ENCODE measurements at regions not wholly inside any gene's neighbourhood (a gene's known extent, or its start where the extent isn't known, plus 50 kb on each side); places are given as distances from the start of the nearest gene placed in this dataset.

- no TSS peak for BruUV-seq (replicated peaks)
- no peaks in the 10 kb centered on the region for H3K27me3 ChIP-seq (ENCODE audit: control insufficient read depth in 1 of 2, insufficient read depth in 2 of 2, low read length in 2 of 2)
- FAIRE-seq: no peak
- no peak overlapping the region for H3K27ac ChIP-seq (ENCODE audit: extremely low read length, insufficient read depth, low read length)
- no peak for DNase-seq (ENCODE audit: low spot score)
- POLR2A ChIA-PET: no interaction called here
- intact Hi-C loops (cut with micrococcal nuclease; ENCODE audit: unreplicated experiment) (no loop called here), in situ Hi-C loops (cut with HindIII; ENCODE audit: extremely low pct_ligation_motif_present, low pct_unique_long_range_greater_than_20kb) (no loop called here)
- 96% methylated on average over 7 of the region's 7 CpGs for WGBS (ENCODE audit: low lambda C conversion rate)
- no peaks in the 10 kb centered on the region for H3K4me1 ChIP-seq (ENCODE audit: insufficient read depth, low read length)
- H3K4me2 ChIP-seq (ENCODE audit: low read depth, low read length): no peak overlapping the region
- peaks cover 0 to 9% of the 10 kb centered on the region in 2 experiments; a peak in 2 of 5 replicates for H3K36me3 ChIP-seq (replicated peaks in 1 of 2; ENCODE audit: control insufficient read depth in 1 of 2, insufficient read depth in 2 of 2, low read length in 2 of 2)
- CTCF ChIA-PET (ENCODE audit: low intra/inter-chr PET ratio, low total read pairs): no interaction called here
- H3K4me3 ChIP-seq (replicated peaks in 1 of 3; ENCODE audit: insufficient read depth in 1 of 3, low read depth in 2 of 3, low read length in 3 of 3): no peak overlapping the region
- no peaks in the 10 kb centered on the region for H4K20me1 ChIP-seq (ENCODE audit: insufficient read depth, low read length)
- no peak overlapping the region for H3K9ac ChIP-seq (ENCODE audit: insufficient read depth, low read depth, low read length)
- H3K79me2 ChIP-seq (ENCODE audit: insufficient read depth, low read length): no peaks in the 10 kb centered on the region
- no peak for ATAC-seq
- TF ChIP-seq ZBTB14 (CRISPR knock-in tag; IDR thresholded peaks at IDR 0.05) (no peak), NR2F2 (IDR thresholded peaks at IDR 0.05; ENCODE audit: borderline replicate concordance, low read depth) (no peak), LCORL (IDR thresholded peaks at IDR 0.05) (no peak), LCORL (CRISPR knock-in tag; IDR thresholded peaks at IDR 0.05) (no peak), ATF3 (CRISPR knock-in tag; IDR thresholded peaks at IDR 0.05) (no peak), ZMYM3 (CRISPR knock-in tag; IDR thresholded peaks at IDR 0.05) (no peak), ZNF207 (IDR thresholded peaks at IDR 0.05; ENCODE audit: borderline replicate concordance) (no peak), SNAPC4 (CRISPR knock-in tag; IDR thresholded peaks at IDR 0.05) (no peak), FOXA3 (CRISPR knock-in tag; IDR thresholded peaks at IDR 0.05) (no peak), ESRRA (CRISPR knock-in tag; IDR thresholded peaks at IDR 0.05; ENCODE audit: low read depth) (no peak), PTBP1 (IDR thresholded peaks at IDR 0.05; ENCODE audit: low read depth, low read length, poor library complexity, severe bottlenecking) (no peak), MAFF (IDR thresholded peaks at IDR 0.05; ENCODE audit: low read depth, low read length) (no peak), TAF15 (IDR thresholded peaks at IDR 0.05; ENCODE audit: low read depth, low read length, poor library complexity, severe bottlenecking) (no peak), FOXM1 (CRISPR knock-in tag; IDR thresholded peaks at IDR 0.05) (no peak), ZSCAN12 (CRISPR knock-in tag; IDR thresholded peaks at IDR 0.05) (no peak)
- no peak overlapping the region for H2AFZ ChIP-seq (ENCODE audit: low read length)
- no peaks in the 10 kb centered on the region for H3K9me3 ChIP-seq (ENCODE audit: low read length)
Observed at GRCh38 chr17:6940186-6940649, 55.6 kb upstream of the ALOX12 start.

All from HepG2 (cell line).